Epithelial cell of esophagus (primary cell): ENCODE measurements at regions not wholly inside any gene's neighbourhood (a gene's known extent, or its start where the extent isn't known, plus 50 kb on each side); places are given as distances from the start of the nearest gene placed in this dataset.

Experiments used
- DNase-seq: peaks from one replicate; pipeline ENCODE4 v3.0.0; 2010; ENCODE audit warnings: low read depth
- H3K4me3 ChIP-seq: 2 replicates; pipeline ENCODE4 v1.5.1; 2011; ENCODE audit warnings: mild to moderate bottlenecking, low read length, control low read depth
- TF ChIP-seq, protein P1 (sequence below): IDR thresholded peaks from 2 replicates; pipeline ENCODE4 v1.5.1; 2011; ENCODE audit warnings: low read depth, mild to moderate bottlenecking, low read length, control low read depth, inconsistent platforms; ENCODE audit not compliant: insufficient read depth; ENCODE audit errors: missing control alignments

DNA sequence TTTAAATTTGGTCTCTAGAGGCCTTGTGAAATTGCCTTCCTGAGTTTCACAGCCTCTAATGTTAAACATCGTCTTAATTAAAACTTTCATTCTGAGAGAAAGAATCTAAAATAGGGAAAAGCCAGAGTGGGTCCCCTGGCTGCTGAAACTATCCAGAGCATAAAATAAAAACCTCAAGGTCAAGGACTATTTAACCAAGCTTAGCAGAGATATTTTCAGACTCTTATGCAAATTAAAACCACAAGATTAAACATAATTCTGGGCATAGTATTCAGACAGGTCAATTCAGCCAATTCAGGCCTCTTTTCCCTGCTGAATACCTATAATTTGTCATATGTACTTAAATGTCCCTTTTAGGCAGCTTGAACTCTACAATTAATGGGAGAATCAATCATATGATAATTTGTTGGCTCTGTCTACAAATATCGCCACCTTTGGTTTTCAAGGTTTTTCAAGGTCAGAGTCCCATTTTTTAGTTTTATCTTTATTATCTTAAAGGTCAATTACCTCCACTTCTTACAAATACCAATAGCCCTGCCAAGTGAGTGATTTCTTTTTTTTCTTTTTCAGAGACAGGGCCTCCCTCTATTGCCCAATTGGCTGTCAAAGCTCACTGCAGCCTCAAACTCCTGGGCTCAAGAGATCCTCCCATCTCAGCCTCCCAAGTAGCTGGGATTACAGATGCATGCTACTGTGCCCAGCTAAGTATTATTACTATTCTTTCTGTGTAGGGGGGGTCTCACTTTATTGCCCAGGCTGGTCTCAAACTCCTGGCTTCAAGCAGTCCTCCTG, 257.1 kb downstream of the PHLDA1 start:
- H3K4me3 ChIP-seq = no peak overlapping the region
- TF ChIP-seq, protein P1, sequence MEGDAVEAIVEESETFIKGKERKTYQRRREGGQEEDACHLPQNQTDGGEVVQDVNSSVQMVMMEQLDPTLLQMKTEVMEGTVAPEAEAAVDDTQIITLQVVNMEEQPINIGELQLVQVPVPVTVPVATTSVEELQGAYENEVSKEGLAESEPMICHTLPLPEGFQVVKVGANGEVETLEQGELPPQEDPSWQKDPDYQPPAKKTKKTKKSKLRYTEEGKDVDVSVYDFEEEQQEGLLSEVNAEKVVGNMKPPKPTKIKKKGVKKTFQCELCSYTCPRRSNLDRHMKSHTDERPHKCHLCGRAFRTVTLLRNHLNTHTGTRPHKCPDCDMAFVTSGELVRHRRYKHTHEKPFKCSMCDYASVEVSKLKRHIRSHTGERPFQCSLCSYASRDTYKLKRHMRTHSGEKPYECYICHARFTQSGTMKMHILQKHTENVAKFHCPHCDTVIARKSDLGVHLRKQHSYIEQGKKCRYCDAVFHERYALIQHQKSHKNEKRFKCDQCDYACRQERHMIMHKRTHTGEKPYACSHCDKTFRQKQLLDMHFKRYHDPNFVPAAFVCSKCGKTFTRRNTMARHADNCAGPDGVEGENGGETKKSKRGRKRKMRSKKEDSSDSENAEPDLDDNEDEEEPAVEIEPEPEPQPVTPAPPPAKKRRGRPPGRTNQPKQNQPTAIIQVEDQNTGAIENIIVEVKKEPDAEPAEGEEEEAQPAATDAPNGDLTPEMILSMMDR = no peak
- DNase-seq = no peak

- TF ChIP-seq, protein P1 = no peak
- H3K4me3 ChIP-seq = no peak overlapping the region
- DNase-seq = no peak
These were observed 258.2 kb downstream of the PHLDA1 start for GRCh38 chr12:75773377-75773776.

- no peak overlapping the region for H3K4me3 ChIP-seq
- TF ChIP-seq, protein P1 = no peak
- DNase-seq = no peak
These were observed 259.6 kb upstream of the KRR1 start for GRCh38 chr12:75771023-75771422.

DNA sequence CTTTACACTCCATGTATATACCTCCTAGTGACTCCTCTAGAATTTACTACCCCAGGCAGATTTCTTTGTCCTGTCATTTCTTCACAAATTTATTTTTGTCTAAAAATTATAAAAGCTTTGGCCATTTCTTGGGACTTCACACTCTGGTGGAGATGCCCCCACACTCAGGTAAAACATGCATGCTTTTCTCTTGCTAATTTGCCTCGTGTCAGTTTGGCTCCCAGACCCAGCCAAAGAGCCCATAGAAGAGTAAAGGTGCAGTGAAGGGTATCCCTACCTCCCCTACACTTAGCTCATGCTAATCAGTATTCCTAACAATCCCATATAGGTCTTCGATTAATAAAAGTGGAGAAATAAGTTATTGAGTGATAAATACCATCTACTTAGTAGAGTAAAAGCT, 256.5 kb upstream of the KRR1 start:
- H3K4me3 ChIP-seq = no peak overlapping the region
- TF ChIP-seq, protein P1 = no peak
- no peak for DNase-seq

GRCh38 chr12:75766263-75767160, 255.1 kb upstream of the KRR1 start:
- peak; percentile 84 for DNase-seq
- TF ChIP-seq, protein P1 = no peak
- H3K4me3 ChIP-seq = no peak overlapping the region

- H3K4me3 ChIP-seq = no peak overlapping the region
- no peak for DNase-seq
- TF ChIP-seq, protein P1 = no peak
These were observed 254.0 kb upstream of the KRR1 start for GRCh38 chr12:75765170-75766059.
